ENCODE measurements at regions not wholly inside any gene's neighbourhood (a gene's known extent, or its start where the extent isn't known, plus 50 kb on each side); places are given as distances from the start of the nearest gene placed in this dataset.
"Not testable (repeated sequence)": the region's sequence is repeated elsewhere in the genome, so short reads cannot be mapped to it uniquely, and the experiment has no call there.

- TF ChIP-seq CTCF (IDR thresholded peaks at IDR 0.05); POLR2AphosphoS5 (IDR thresholded peaks at IDR 0.05; ENCODE audit: low read depth, low read length): not testable (repeated sequence)
Observed at GRCh38 chr13:87191485-87191884, 479.7 kb upstream of the SLITRK5 start.
